ENCODE measurements at regions not wholly inside any gene's neighbourhood (a gene's known extent, or its start where the extent isn't known, plus 50 kb on each side); places are given as distances from the start of the nearest gene placed in this dataset.

GRCh38 chr5:33305572-33305971 lies 135.2 kb upstream of the TARS1 start:
- TF ChIP-seq CTCF (IDR thresholded peaks at IDR 0.05; ENCODE audit: borderline replicate concordance, extremely low read depth, low read length, poor library complexity, severe bottlenecking) (no peak), EZH2 (IDR thresholded peaks at IDR 0.05; ENCODE audit: borderline replicate concordance, low read depth, low read length, severe bottlenecking) (no peak)
